Stimulated activated memory B cell treated with anti-CD40 and anti-IgM and Interleukin-4, amounts not matched to agents 10 μg/mL and 1 μg/mL and 100 μg/mL, for 72 hours (primary cell): ENCODE measurements at regions not wholly inside any gene's neighbourhood (a gene's known extent, or its start where the extent isn't known, plus 50 kb on each side); places are given as distances from the start of the nearest gene placed in this dataset.

Experiments used
- ATAC-seq: fragments of 150-1000 bp; cut with Tn5 transposase; 2 replicates; pipeline ENCODE4 v1.10.0; 2021
- H3K27ac Mint-ChIP-seq: one replicate; pipeline ENCODE4 v1.8.0; 2022; ENCODE audit warnings: mild to moderate bottlenecking, mixed read lengths
- H3K27me3 Mint-ChIP-seq: one replicate; pipeline ENCODE4 v1.8.0; 2022; ENCODE audit warnings: mixed read lengths
- H3K36me3 Mint-ChIP-seq: one replicate; pipeline ENCODE4 v1.8.0; 2022; ENCODE audit warnings: mixed read lengths
- H3K4me1 Mint-ChIP-seq: one replicate; pipeline ENCODE4 v1.8.0; 2022; ENCODE audit warnings: mixed read lengths
- H3K4me3 Mint-ChIP-seq: one replicate; pipeline ENCODE4 v1.8.0; 2022; ENCODE audit warnings: mild to moderate bottlenecking, moderate library complexity, mixed read lengths
- H3K9me3 Mint-ChIP-seq: one replicate; pipeline ENCODE4 v1.8.0; 2022; ENCODE audit warnings: mixed read lengths

DNA sequence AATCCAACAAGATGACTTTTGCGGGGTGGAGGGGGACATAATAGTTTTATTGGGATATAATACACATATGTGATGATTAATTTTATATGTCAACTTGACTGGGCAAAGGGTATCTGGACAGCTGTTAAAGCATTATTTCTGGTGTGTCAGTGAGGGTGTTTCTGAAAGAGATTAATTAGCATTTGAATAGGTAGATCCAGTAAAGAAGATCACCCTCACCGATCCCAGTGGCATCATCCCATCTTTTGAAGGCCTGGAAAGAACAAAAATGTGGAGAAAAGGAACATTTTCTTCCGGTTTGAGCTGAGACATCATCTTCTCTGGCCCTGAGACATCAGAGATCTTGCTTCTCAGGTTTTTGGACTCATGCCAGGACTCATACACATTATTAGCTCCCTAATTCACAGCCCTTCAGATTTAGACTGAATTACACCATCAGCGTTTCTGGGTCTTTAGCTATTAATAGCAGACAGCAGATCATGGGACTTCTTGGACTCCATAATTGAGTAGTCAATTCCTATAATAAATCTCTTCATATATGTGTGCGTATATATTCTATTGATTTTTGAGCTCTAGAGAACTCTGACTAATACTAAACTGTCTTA, 283.6 kb downstream of the PCNX1 start:
- Mint-ChIP-seq H3K27me3 (peaks cover 9% of the 10 kb centered on the region), H3K27ac (no peak overlapping the region), H3K4me1 (no peaks in the 10 kb centered on the region), H3K4me3 (no peak overlapping the region), H3K36me3 (peaks cover 5% of the 10 kb centered on the region), H3K9me3 (no peaks in the 10 kb centered on the region)
- no peak for ATAC-seq

DNA sequence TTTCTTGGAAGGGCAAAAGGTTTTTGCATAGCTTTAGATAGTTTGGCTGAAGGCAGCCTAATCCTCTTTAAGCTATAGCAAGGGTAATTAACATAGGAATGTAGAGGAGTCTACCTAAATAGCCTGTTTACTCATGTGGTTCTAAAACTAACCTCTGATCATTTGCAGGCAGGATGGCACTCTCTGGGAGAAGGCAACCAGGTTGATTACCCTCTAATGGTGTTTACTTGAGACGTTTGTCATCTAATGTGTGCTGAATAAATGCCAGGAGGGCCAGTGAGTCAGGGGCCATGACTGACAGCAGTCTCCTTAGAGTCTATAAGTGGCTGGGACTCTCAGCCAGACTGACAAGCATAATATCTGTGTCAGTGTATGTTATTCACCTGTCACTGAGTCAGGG, 286.4 kb downstream of the PCNX1 start:
- Mint-ChIP-seq H3K4me1 (no peaks in the 10 kb centered on the region), H3K4me3 (no peak overlapping the region), H3K27ac (no peak overlapping the region), H3K9me3 (no peaks in the 10 kb centered on the region), H3K36me3 (no peaks in the 10 kb centered on the region), H3K27me3 (peaks cover 9% of the 10 kb centered on the region)
- no peak for ATAC-seq

DNA sequence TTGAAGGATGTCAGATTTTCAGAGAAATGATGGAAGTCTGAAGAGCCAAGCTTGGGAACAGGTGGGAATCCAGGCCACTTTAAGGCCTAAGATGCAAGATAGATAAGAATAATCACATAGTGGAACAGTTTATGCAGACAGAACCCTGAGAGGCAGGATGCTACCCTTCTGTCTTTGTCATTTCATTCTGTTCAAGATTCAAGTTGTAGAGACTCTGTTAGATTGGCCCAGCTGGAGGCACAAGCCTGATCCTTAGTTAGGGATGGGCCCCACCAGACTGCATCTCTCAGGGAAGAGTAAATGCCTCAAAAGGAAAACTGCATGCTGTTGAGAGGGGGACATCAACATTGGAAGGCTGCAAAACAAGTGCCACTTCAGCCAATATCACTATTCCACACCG, 287.0 kb downstream of the PCNX1 start:
- Mint-ChIP-seq H3K36me3 (no peaks in the 10 kb centered on the region), H3K4me1 (no peaks in the 10 kb centered on the region), H3K27me3 (peaks cover 9% of the 10 kb centered on the region), H3K27ac (no peak overlapping the region), H3K9me3 (no peaks in the 10 kb centered on the region), H3K4me3 (no peak overlapping the region)
- ATAC-seq: no peak

DNA sequence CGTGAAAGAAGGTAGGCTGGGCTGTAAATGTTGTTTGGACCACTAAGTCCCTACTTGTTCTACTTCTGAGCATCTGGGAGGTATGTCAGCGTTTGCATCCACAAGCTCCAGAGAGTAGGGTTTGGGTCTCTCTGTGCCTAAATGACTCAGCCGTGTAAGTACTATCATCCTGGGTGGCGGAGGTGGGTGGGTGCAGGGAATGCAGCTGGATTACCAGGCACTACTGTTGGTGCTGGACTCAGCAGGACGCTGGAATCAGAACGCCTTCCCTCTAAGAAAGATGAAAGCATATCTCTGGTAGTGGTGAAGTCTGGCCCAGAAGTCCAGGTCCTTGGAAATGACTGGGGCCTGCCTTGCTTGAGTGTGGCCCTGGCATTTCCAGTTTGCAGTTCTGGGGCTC, 289.7 kb downstream of the PCNX1 start:
- H3K9me3 Mint-ChIP-seq: no peaks in the 10 kb centered on the region
- no peaks in the 10 kb centered on the region for H3K36me3 Mint-ChIP-seq
- H3K4me1 Mint-ChIP-seq: no peaks in the 10 kb centered on the region
- peaks cover 7% of the 10 kb centered on the region for H3K27me3 Mint-ChIP-seq
- no peak for ATAC-seq
- H3K27ac Mint-ChIP-seq: no peak overlapping the region
- no peak overlapping the region for H3K4me3 Mint-ChIP-seq

DNA sequence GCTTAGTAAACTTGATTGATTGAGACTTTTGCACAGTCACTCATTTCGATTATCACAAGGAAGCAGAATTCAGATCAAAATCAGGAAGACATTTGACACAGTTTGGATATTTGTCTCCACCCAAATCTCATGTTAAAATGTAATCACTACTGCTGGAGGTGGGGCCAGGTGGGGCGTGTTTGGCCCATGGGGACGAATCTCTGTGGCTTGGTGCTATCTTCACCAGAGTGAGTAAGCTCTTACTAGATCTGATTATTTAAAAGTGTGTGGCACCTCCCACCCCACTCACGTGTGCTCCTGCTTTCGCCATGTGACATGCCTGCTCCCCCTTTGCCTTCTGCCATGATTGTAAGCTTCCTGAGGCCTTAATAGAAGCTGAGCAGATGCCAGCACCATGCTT, 291.4 kb downstream of the PCNX1 start:
- H3K36me3 Mint-ChIP-seq: no peaks in the 10 kb centered on the region
- H3K27me3 Mint-ChIP-seq: peaks cover 6% of the 10 kb centered on the region
- ATAC-seq: no peak

DNA sequence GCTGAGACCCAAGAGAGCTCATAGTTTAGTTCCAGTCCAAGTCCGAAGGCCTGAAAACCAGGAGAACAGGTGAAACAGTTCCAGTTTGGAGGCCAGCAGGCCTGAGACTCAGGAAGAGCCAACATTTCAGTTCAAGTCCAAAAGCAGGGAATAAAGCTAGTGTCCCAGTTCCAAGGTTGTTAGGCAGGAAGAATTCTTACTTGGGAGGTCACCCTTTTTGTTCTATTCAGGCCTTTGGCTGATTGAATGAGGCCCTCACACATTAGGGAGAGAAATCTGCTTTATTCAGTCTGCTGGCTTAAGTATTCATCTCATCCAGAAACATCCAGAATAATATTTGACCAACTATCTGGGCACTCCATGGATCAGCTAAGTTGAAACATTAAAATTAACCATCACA, 294.6 kb downstream of the PCNX1 start:
- Mint-ChIP-seq H3K27ac (no peak overlapping the region), H3K9me3 (peaks cover 4% of the 10 kb centered on the region), H3K4me1 (no peaks in the 10 kb centered on the region), H3K36me3 (no peaks in the 10 kb centered on the region), H3K27me3 (peaks cover 6% of the 10 kb centered on the region), H3K4me3 (no peak overlapping the region)
- no peak for ATAC-seq

More for the DNA sequence above, 291.4 kb downstream of the PCNX1 start:
- Mint-ChIP-seq H3K9me3 (no peaks in the 10 kb centered on the region), H3K27ac (no peak overlapping the region), H3K4me3 (no peak overlapping the region), H3K4me1 (no peaks in the 10 kb centered on the region)

DNA sequence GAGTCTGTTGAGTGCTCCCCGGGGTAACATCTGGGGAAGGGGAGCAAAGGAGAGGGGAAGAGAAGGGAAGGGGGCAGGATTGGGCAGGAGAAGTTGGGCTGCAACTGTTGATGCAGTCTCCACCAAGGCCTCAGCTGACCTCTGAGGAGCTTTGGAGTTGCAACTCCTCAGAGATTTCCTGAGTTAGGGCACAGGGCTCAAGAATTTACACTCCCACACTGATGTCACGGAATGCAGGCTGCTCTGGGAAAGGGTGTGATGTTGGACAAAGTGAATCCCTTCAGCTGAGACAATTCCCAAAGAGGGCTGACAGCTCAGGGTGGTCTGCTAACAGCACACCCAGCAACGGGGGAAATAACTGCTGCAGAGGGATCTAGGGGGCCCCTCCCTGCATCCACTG, 295.6 kb downstream of the PCNX1 start:
- peaks cover 4% of the 10 kb centered on the region for H3K9me3 Mint-ChIP-seq
- H3K27me3 Mint-ChIP-seq: peaks cover 6% of the 10 kb centered on the region
- H3K36me3 Mint-ChIP-seq: no peaks in the 10 kb centered on the region
- H3K4me1 Mint-ChIP-seq: no peaks in the 10 kb centered on the region
- H3K4me3 Mint-ChIP-seq: no peak overlapping the region
- no peak overlapping the region for H3K27ac Mint-ChIP-seq
- ATAC-seq: no peak

DNA sequence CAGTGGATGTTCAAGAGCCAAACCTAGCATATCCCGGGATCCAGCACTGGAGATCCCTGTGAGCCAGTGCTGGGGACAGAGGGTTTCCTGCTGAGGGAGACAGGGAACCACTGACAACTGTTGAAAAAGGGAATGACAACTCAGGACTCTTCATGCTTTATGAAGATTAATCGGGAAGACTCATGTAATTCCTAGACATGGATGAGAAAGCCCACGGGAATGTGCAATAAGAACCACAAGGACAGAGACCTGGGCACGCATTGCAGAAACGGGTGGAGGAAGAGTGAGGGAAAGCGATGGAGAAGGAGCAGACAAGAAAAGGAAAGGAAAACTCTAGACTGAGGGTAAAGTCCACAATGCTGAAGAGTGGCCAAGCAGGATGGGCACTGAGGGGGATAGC, 296.0 kb downstream of the PCNX1 start:
- Mint-ChIP-seq H3K27ac (no peak overlapping the region), H3K4me1 (no peaks in the 10 kb centered on the region), H3K9me3 (peaks cover 4% of the 10 kb centered on the region)

DNA sequence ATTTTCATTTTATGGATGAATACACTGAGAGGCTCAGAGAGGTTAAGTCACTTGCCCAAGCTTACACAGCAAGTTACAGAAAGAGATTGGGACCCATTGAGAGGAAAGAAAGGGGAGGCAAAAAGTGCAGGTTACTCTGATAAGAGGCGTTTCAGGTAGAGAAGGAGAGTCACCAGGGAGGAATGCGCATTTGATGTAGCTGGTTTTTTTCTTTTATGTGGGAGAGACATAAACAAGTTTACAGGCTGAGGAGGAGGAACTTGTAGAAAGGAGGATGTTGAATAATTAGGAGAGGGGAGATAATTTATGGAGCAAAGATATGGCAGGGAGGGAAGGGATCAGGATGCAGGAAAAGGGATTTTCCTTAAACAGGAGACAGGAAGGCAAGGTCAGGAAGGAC, 297.0 kb downstream of the PCNX1 start:
- Mint-ChIP-seq H3K36me3 (no peaks in the 10 kb centered on the region), H3K4me1 (no peaks in the 10 kb centered on the region), H3K4me3 (no peak overlapping the region), H3K9me3 (peaks cover 4% of the 10 kb centered on the region), H3K27ac (no peak overlapping the region), H3K27me3 (peaks cover 6% of the 10 kb centered on the region)
- ATAC-seq: no peak

More for the DNA sequence above, 296.0 kb downstream of the PCNX1 start:
- Mint-ChIP-seq H3K27me3 (peaks cover 6% of the 10 kb centered on the region), H3K36me3 (no peaks in the 10 kb centered on the region), H3K4me3 (no peak overlapping the region)
- no peak for ATAC-seq

DNA sequence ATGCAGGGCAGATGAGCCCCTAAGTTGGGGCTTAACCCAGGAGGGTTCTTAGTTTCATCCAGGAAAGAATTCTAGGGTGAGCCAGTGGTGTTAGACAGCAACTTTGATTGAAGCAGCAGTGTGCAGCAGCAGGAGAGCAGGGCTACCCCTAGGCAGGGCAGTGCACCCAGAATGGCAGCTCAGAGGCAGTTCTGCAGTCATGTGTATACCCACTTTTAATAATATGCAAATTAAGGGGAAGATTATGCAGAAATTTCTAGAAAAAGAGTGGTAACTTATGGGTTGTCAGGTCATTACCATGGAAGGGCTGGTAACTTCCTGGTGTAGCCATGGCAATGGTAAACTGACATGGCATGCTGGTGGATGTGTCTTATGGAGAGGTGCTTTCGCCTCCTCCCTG, 297.5 kb downstream of the PCNX1 start:
- peaks cover 6% of the 10 kb centered on the region for H3K27me3 Mint-ChIP-seq
- H3K4me1 Mint-ChIP-seq: no peaks in the 10 kb centered on the region
- H3K4me3 Mint-ChIP-seq: no peak overlapping the region
- H3K36me3 Mint-ChIP-seq: no peaks in the 10 kb centered on the region
- no peak overlapping the region for H3K27ac Mint-ChIP-seq
- H3K9me3 Mint-ChIP-seq: peaks cover 4% of the 10 kb centered on the region
- ATAC-seq: no peak

DNA sequence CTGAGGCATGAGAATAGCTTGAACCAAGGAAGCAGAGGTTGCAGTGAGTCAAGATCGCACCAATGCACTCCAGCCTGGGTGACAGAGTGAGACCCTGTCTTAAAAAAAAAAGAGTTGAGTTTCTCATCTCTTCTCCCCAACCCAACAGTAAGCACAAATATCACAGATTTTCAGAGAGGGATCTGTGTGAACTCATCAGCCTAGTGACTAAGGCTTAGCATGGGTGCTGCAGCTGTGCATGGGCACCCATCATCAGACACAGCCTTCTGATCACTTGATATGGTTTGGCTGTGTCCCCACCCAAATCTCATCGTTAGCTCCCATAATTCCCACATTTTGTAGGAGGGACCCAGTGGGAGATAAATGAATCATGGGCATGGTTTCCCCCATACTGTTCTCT, 298.9 kb downstream of the PCNX1 start:
- no peak overlapping the region for H3K4me3 Mint-ChIP-seq
- H3K36me3 Mint-ChIP-seq: no peaks in the 10 kb centered on the region
- H3K9me3 Mint-ChIP-seq: peaks cover 4% of the 10 kb centered on the region

DNA sequence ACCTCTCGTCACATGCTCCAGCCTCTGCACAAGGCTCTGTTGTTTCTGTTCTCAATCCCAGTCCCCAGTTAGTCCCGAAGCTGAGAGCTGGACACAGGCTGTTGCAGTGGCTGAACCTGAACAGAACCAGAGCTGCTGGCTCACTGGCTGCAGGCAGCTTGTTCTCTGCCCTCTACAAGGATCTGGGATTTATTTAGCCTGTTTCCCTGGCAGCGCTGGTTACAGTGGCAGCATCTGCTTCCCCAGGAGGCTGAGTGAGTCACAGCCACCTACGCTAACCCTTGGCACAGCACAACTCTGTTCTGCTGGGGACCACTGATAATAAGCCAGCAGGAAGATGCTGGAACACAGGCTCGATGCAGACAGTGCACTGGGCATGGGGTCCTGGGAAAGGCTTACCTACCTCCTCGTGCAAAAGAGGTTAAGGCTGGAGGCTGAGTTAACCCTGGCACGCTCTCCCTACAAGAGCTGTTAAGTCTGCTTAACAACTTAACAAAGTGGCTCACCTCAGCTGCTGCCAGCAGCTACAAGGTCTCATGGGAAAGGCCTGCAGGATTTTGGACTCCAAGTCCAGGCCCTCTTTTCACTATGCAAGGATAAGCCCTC, 299.6 kb downstream of the PCNX1 start:
- Mint-ChIP-seq H3K4me1 (no peaks in the 10 kb centered on the region), H3K9me3 (peaks cover 4% of the 10 kb centered on the region), H3K36me3 (no peaks in the 10 kb centered on the region), H3K27ac (no peak overlapping the region), H3K27me3 (peaks cover 6% of the 10 kb centered on the region), H3K4me3 (no peak overlapping the region)
- ATAC-seq: no peak

More for the DNA sequence above, 298.9 kb downstream of the PCNX1 start:
- Mint-ChIP-seq H3K27me3 (peaks cover 6% of the 10 kb centered on the region), H3K27ac (no peak overlapping the region), H3K4me1 (no peaks in the 10 kb centered on the region)
- no peak for ATAC-seq

DNA sequence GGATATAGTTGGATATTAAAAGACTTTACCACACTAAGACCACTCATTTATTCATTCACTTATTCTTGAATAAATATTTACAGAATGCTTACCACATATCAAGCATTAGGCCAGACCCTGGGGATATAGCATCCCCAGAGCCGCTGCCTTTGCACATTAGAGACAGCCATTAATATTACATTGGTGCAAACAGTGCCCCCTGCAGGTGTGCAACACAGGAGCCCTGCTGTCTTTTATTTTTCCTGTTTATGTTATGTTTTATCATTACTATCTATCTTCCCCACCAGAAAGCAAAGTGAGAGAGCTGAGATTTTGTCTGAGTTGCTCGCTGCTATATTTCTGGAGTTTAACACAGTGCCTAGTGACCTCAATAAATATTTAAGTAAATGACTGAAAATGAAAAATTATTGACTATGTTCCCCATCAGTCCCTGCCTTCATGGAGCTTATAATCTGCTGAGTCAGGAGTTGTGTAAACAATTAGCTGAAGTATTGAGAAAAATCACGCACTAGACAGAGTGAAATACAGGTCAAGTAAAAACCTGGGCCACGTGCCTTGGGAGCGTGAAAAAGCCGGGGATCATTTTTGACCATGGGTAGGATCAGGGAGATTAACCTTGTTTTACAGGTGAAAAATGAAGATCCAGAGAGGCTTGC, 301.6 kb downstream of the PCNX1 start:
- Mint-ChIP-seq H3K27me3 (no peaks in the 10 kb centered on the region), H3K4me3 (no peak overlapping the region), H3K4me1 (no peaks in the 10 kb centered on the region), H3K36me3 (no peaks in the 10 kb centered on the region), H3K27ac (no peak overlapping the region), H3K9me3 (peaks cover 4% of the 10 kb centered on the region)
- no peak for ATAC-seq

DNA sequence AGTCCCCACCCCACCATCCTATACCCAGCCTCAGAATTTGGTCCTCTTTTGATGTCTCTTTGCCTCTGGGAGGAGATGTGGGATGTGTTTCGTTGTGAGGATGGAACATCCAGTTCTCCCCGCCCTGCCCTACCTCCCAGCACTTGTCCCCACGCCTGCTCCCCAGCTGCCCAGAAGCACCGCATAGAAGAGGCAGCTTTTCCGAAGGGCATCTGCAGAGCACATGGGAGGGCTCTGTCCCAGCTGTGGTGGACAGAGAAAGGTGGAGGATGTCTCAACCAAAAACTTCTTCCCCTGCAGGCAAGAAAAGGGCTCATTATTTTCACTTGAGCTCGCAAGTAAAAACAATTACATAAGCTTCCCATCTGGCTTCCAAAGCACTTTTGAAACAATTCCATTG, 302.6 kb downstream of the PCNX1 start:
- ATAC-seq: no peak
- Mint-ChIP-seq H3K27me3 (no peaks in the 10 kb centered on the region), H3K36me3 (no peaks in the 10 kb centered on the region), H3K27ac (no peak overlapping the region), H3K4me1 (no peaks in the 10 kb centered on the region), H3K9me3 (peaks cover 4% of the 10 kb centered on the region), H3K4me3 (no peak overlapping the region)

DNA sequence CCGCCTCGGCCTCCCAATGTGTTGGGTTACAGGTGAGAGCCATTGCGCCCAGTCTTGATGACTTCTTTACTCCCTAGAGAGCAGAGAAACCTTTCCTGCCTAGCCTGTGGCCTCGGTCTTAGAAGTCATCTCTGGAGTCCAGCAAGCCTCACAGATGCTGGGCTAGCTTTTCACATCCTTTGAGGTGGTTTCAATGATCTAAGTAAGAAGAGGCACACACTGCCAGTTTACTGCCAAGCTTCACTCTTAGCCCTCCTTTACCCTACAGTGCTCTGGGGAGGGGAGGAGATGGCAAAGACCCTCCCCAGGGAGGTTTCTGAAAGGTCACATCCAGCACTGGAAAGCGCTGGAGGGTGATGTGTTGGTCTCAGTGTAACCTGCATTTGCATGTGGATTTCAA, 304.8 kb downstream of the PCNX1 start:
- peak; percentile 72 for ATAC-seq

DNA sequence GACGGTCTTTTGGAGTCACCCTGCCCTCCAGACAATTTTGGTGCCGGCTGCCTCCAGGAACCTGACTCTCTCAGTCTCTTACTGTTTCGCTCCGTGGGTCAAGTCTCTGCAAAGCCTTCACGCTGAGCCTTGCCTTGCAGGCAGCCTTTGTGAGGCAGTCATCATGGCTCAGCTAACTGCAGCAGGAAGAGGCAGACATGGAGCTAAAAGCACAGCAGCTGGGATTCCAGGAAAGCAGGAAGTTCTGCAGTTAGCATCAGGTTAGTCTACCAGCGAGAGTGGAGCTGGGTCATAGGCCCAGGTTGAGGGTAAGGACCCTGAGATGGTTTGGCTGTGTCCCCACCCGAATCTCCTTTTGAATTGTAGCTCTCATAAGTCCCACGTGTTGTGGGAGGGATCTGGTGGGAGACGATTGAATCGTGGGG, 305.4 kb downstream of the PCNX1 start:
- no peak for ATAC-seq
- peaks cover 5% of the 10 kb centered on the region for H3K36me3 Mint-ChIP-seq
- H3K4me3 Mint-ChIP-seq: no peak overlapping the region
- H3K9me3 Mint-ChIP-seq: peaks cover 3% of the 10 kb centered on the region
- no peaks in the 10 kb centered on the region for H3K27me3 Mint-ChIP-seq
- H3K27ac Mint-ChIP-seq: no peak overlapping the region
- H3K4me1 Mint-ChIP-seq: no peaks in the 10 kb centered on the region

More for the DNA sequence above, 304.8 kb downstream of the PCNX1 start:
- no peak overlapping the region for H3K27ac Mint-ChIP-seq
- no peaks in the 10 kb centered on the region for H3K27me3 Mint-ChIP-seq
- peaks cover 5% of the 10 kb centered on the region for H3K36me3 Mint-ChIP-seq
- H3K4me1 Mint-ChIP-seq: no peaks in the 10 kb centered on the region
- H3K9me3 Mint-ChIP-seq: peaks cover under 1% of the 10 kb centered on the region
- H3K4me3 Mint-ChIP-seq: no peak overlapping the region
